ENCODE measurements at regions not wholly inside any gene's neighbourhood (a gene's known extent, or its start where the extent isn't known, plus 50 kb on each side); places are given as distances from the start of the nearest gene placed in this dataset.

- H3K4me3 ChIP-seq, result no peak overlapping the region
- no peak for TF ChIP-seq POLR2A (IDR thresholded peaks at IDR 0.05)
- TF ChIP-seq CTCF (IDR thresholded peaks at IDR 0.05), result no peak
- TF ChIP-seq EP300 (IDR thresholded peaks at IDR 0.05), result no peak
- H3K36me3 ChIP-seq, result no peaks in the 10 kb centered on the region
- H3K4me1 ChIP-seq, result peaks cover 0 to 12% (median 0%) of the 10 kb centered on the region in 4 donors
- no peak overlapping the region for H3K27ac ChIP-seq
- H3K27me3 ChIP-seq, result no peaks in the 10 kb centered on the region
- DNase-seq (ENCODE audit: low spot score in 2 of 2), result no peak
- H3K9me3 ChIP-seq, result no peaks in the 10 kb centered on the region
- WGBS, 2 donors, result 54 to 64% methylated on average over 4 of the region's 4 CpGs
These were observed 679.3 kb downstream of the DHX35 start for GRCh38 chr20:39641423-39641822.

- Histone ChIP-seq H3K9me3 (no peaks in the 10 kb centered on the region), H3K36me3 (no peaks in the 10 kb centered on the region), H3K27me3 (no peaks in the 10 kb centered on the region), H3K4me3 (no peak overlapping the region), H3K4me1 (peaks cover 0 to 3% (median 0%) of the 10 kb centered on the region in 4 donors), H3K27ac (no peak overlapping the region)
- WGBS, 2 donors, result 92 to 94% methylated on average over 8 of the region's 8 CpGs
- DNase-seq (ENCODE audit: low spot score in 2 of 2), result no peak
- TF ChIP-seq CTCF (IDR thresholded peaks at IDR 0.05) (no peak), POLR2A (IDR thresholded peaks at IDR 0.05) (no peak), EP300 (IDR thresholded peaks at IDR 0.05) (no peak)
These were observed 678.0 kb downstream of the DHX35 start for GRCh38 chr20:39640147-39640546.

GRCh38 chr20:39638731-39639130 lies 676.6 kb downstream of the DHX35 start:
- Histone ChIP-seq H3K27me3 (no peaks in the 10 kb centered on the region), H3K27ac (no peak overlapping the region), H3K9me3 (no peaks in the 10 kb centered on the region), H3K36me3 (no peaks in the 10 kb centered on the region), H3K4me1 (no peaks in the 10 kb centered on the region), H3K4me3 (no peak overlapping the region)
- no peak for DNase-seq (ENCODE audit: low spot score in 2 of 2)
- no peak for TF ChIP-seq CTCF (IDR thresholded peaks at IDR 0.05)
- no peak for TF ChIP-seq EP300 (IDR thresholded peaks at IDR 0.05)
- no peak for TF ChIP-seq POLR2A (IDR thresholded peaks at IDR 0.05)
- WGBS, 2 donors, result 20 to 23% methylated on average over 2 of the region's 2 CpGs

- H3K27me3 ChIP-seq, result no peaks in the 10 kb centered on the region
- DNase-seq (ENCODE audit: low spot score in 2 of 2), result no peak
- no peak for TF ChIP-seq CTCF (IDR thresholded peaks at IDR 0.05)
- TF ChIP-seq EP300 (IDR thresholded peaks at IDR 0.05), result no peak
- no peak for TF ChIP-seq POLR2A (IDR thresholded peaks at IDR 0.05)
- 75% methylated on average over 7 of the region's 7 CpGs for WGBS, 2 donors
- H3K4me3 ChIP-seq, result no peak overlapping the region
- H3K4me1 ChIP-seq, result no peaks in the 10 kb centered on the region
- no peak overlapping the region for H3K27ac ChIP-seq
- no peaks in the 10 kb centered on the region for H3K9me3 ChIP-seq
- H3K36me3 ChIP-seq, result no peaks in the 10 kb centered on the region
These were observed 671.5 kb downstream of the DHX35 start for GRCh38 chr20:39633689-39634088.

- Histone ChIP-seq H3K36me3 (no peaks in the 10 kb centered on the region), H3K27ac (no peak overlapping the region), H3K9me3 (no peaks in the 10 kb centered on the region), H3K4me3 (no peak overlapping the region), H3K27me3 (no peaks in the 10 kb centered on the region), H3K4me1 (no peaks in the 10 kb centered on the region)
- no peak for DNase-seq (ENCODE audit: low spot score in 2 of 2)
- TF ChIP-seq CTCF (IDR thresholded peaks at IDR 0.05), result no peak
- no peak for TF ChIP-seq POLR2A (IDR thresholded peaks at IDR 0.05)
- TF ChIP-seq EP300 (IDR thresholded peaks at IDR 0.05), result no peak
These were observed 670.6 kb downstream of the DHX35 start for GRCh38 chr20:39632757-39633156.

All from tibial nerve (tissue), 4 donors.